H9 (cell line): ENCODE measurements at regions not wholly inside any gene's neighbourhood (a gene's known extent, or its start where the extent isn't known, plus 50 kb on each side); places are given as distances from the start of the nearest gene placed in this dataset.
"Not testable (repeated sequence)": the region's sequence is repeated elsewhere in the genome, so short reads cannot be mapped to it uniquely, and the experiment has no call there.

Experiments
- DNase-seq: peaks from one replicate; pipeline ENCODE4 v3.0.0-alpha.2; 2017
- H2AFZ ChIP-seq: one replicate; pipeline ENCODE4 v1.6.1; 2013; ENCODE audit warnings: mild to moderate bottlenecking, low read length, control low read depth, moderate library complexity
- H2AK5ac ChIP-seq: 2 replicates; pipeline ENCODE4 v1.6.1; 2013; ENCODE audit warnings: low read length, control low read depth, mixed read lengths; ENCODE audit not compliant: insufficient read length
- H2BK120ac ChIP-seq: one replicate; pipeline ENCODE4 v1.6.1; 2013; ENCODE audit warnings: low read depth, mild to moderate bottlenecking, low read length, control low read depth, inconsistent platforms; ENCODE audit not compliant: poor library complexity, severe bottlenecking
- H2BK12ac ChIP-seq: 2 replicates; pipeline ENCODE4 v1.6.1; 2013; ENCODE audit warnings: low read length, control low read depth, mixed read lengths, low read depth; ENCODE audit not compliant: insufficient read length
- H2BK15ac ChIP-seq: 2 replicates; pipeline ENCODE4 v1.6.1; 2013; ENCODE audit warnings: low read depth, low read length, control low read depth
- H2BK20ac ChIP-seq: one replicate; pipeline ENCODE4 v1.6.1; 2013; ENCODE audit warnings: low read depth, mild to moderate bottlenecking, low read length, control low read depth, inconsistent platforms; ENCODE audit not compliant: poor library complexity, severe bottlenecking
- H2BK5ac ChIP-seq: 2 replicates; pipeline ENCODE4 v1.6.1; 2013; ENCODE audit warnings: low read length, control low read depth, mixed read lengths; ENCODE audit not compliant: insufficient read length
- H3K14ac ChIP-seq: 2 replicates; pipeline ENCODE4 v1.6.1; 2013; ENCODE audit warnings: low read length, control low read depth; ENCODE audit not compliant: insufficient read depth
- H3K18ac ChIP-seq: 2 replicates; pipeline ENCODE4 v1.6.1; 2013; ENCODE audit warnings: low read depth, mild to moderate bottlenecking, mixed read lengths, low read length, control low read depth; ENCODE audit not compliant: insufficient read length
- H3K23ac ChIP-seq: 2 replicates; pipeline ENCODE4 v1.6.1; 2013; ENCODE audit warnings: low read length, control low read depth, mixed read lengths, low read depth; ENCODE audit not compliant: insufficient read length
- H3K23me2 ChIP-seq: 2 replicates; pipeline ENCODE4 v1.6.1; 2013; ENCODE audit warnings: low read depth, mild to moderate bottlenecking, mixed read lengths, low read length, control low read depth; ENCODE audit not compliant: insufficient read length, poor library complexity, severe bottlenecking
- H3K27ac ChIP-seq: 2 replicates; pipeline ENCODE4 v1.5.1; 2013; ENCODE audit warnings: low read length, control low read depth, mixed read lengths, low read depth; ENCODE audit not compliant: insufficient read length
- H3K27me3 ChIP-seq: 2 replicates; pipeline ENCODE4 v1.6.1; 2013; ENCODE audit warnings: low read length, control low read depth, inconsistent platforms; ENCODE audit not compliant: insufficient read depth
- H3K4ac ChIP-seq: 2 replicates; pipeline ENCODE4 v1.6.1; 2013; ENCODE audit warnings: low read depth, mild to moderate bottlenecking, control low read depth, inconsistent platforms, low read length, moderate library complexity
- H3K4me1 ChIP-seq: 2 replicates; pipeline ENCODE4 v1.6.1; 2013; ENCODE audit warnings: low read length, control low read depth, inconsistent platforms; ENCODE audit not compliant: insufficient read depth
- H3K4me2 ChIP-seq: 2 replicates; pipeline ENCODE4 v1.6.1; 2013; ENCODE audit warnings: low read length, control low read depth, mixed read lengths; ENCODE audit not compliant: insufficient read length, insufficient read depth
- H3K56ac ChIP-seq: 2 replicates; pipeline ENCODE4 v1.6.1; 2013; ENCODE audit warnings: low read depth, mild to moderate bottlenecking, mixed read lengths, low read length, control low read depth; ENCODE audit not compliant: insufficient read length
- H3K79me1 ChIP-seq: 2 replicates; pipeline ENCODE4 v1.6.1; 2013; ENCODE audit warnings: low read depth, mild to moderate bottlenecking, moderate library complexity, low read length, control low read depth, inconsistent platforms; ENCODE audit not compliant: insufficient read depth, poor library complexity, severe bottlenecking
- H3K79me2 ChIP-seq: 2 replicates; pipeline ENCODE4 v1.6.1; 2013; ENCODE audit warnings: low read length, control low read depth, inconsistent platforms; ENCODE audit not compliant: insufficient read depth
- H3K9ac ChIP-seq: 2 replicates; pipeline ENCODE4 v1.6.1; 2013; ENCODE audit warnings: low read length, control low read depth, mixed read lengths; ENCODE audit not compliant: insufficient read length; ENCODE audit errors: extremely low read depth
- H3K9me3 ChIP-seq: one replicate; pipeline ENCODE4 v1.6.1; 2013; ENCODE audit warnings: low read depth, low read length, inconsistent platforms; ENCODE audit not compliant: control insufficient read depth
- H3T11ph ChIP-seq: one replicate; pipeline ENCODE4 v1.6.1; 2013; ENCODE audit warnings: mild to moderate bottlenecking, low read length, control low read depth, inconsistent platforms
- H4K20me1 ChIP-seq: one replicate; pipeline ENCODE4 v1.6.1; 2013; ENCODE audit not compliant: control insufficient read depth, insufficient read length, insufficient read depth
- H4K5ac ChIP-seq: 2 replicates; pipeline ENCODE4 v1.6.1; 2013; ENCODE audit warnings: low read depth, mild to moderate bottlenecking, mixed read lengths, low read length, control low read depth; ENCODE audit not compliant: insufficient read length
- H4K8ac ChIP-seq: replicated peaks from 2 replicates; pipeline ENCODE4 v1.6.1; 2013; ENCODE audit warnings: low read length, control low read depth, mixed read lengths, low read depth; ENCODE audit not compliant: insufficient read length
- H4K91ac ChIP-seq: 2 replicates; pipeline ENCODE4 v1.6.1; 2013; ENCODE audit warnings: low read depth, mild to moderate bottlenecking, moderate library complexity, mixed read lengths, low read length, control low read depth; ENCODE audit not compliant: insufficient read length
- H3K27ac Mint-ChIP-seq, 3 experiments: 2 replicates in 2 of 3; 3 replicates in 1 of 3; pipeline ENCODE4 v1.8.0; 2020 to 2021; ENCODE audit warnings: mixed read lengths in 3 of 3, mild to moderate bottlenecking in 1 of 3, moderate library complexity in 1 of 3
- H3K27me3 Mint-ChIP-seq: 2 replicates; pipeline ENCODE4 v1.8.0; 2021; ENCODE audit warnings: low read depth, mild to moderate bottlenecking, moderate library complexity, mixed read lengths
- H3K36me3 Mint-ChIP-seq, 3 experiments: 2 replicates in 2 of 3; 3 replicates in 1 of 3; pipeline ENCODE4 v1.8.0; 2020 to 2021; ENCODE audit warnings: low read depth in 3 of 3, mixed read lengths in 3 of 3; ENCODE audit not compliant: insufficient read depth in 1 of 3
- H3K4me1 Mint-ChIP-seq, 2 experiments: 2 replicates each; pipeline ENCODE4 v1.8.0; 2020; ENCODE audit warnings: mixed read lengths in 2 of 2
- H3K4me3 Mint-ChIP-seq, 2 experiments: 2 replicates in 1 of 2; 3 replicates in 1 of 2; pipeline ENCODE4 v1.8.0; 2020 to 2021; ENCODE audit warnings: mild to moderate bottlenecking in 2 of 2, mixed read lengths in 2 of 2, moderate library complexity in 1 of 2
- H3K9me3 Mint-ChIP-seq, 2 experiments: 2 replicates in 1 of 2; 3 replicates in 1 of 2; pipeline ENCODE4 v1.8.0; 2020; ENCODE audit warnings: mild to moderate bottlenecking in 2 of 2, mixed read lengths in 2 of 2, moderate library complexity in 1 of 2
- WGBS: extraction: QIAGEN DNeasy Blood & Tissue Kit; methylation state at CpG from one replicate; pipeline ENCODE4 v1.1.7; 2013; ENCODE audit warnings: missing lambda C conversion rate, low lambda C conversion rate, mixed read lengths; ENCODE audit not compliant: insufficient read length; ENCODE audit errors: extremely low coverage; 5-methylcytosine and 5-hydroxymethylcytosine counted together
- TF ChIP-seq, protein P1 (sequence below): fragments of 200-600 bp; sonication (generic); conservative IDR thresholded peaks from 3 replicates; pipeline ENCODE4 v1.8.0; 2021; ENCODE audit warnings: antibody characterized with exemption, mild to moderate bottlenecking

- Histone ChIP-seq H3K9ac (no peak overlapping the region), H3K4ac (no peak overlapping the region), H3K23me2 (no peaks in the 10 kb centered on the region)
Observed at GRCh38 chr1:173393659-173394000, 83.5 kb upstream of the PRDX6 start.

DNA sequence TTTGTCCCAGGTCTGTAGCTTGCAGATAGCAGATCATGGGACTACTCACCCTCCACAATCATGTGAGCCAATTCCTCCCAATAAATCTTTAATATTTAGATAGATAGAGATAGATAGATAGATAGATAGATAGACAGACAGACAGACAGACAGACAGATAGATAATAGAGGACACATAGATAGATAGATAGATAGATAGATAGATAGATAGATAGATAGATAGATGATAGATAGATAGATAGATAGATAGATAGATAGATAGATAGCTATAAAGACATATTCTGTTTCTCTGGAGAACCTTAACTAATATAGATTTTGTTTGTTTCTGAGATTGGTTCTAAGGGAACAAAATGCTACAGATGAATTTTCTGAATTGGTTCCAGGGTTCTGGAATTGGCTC is 82.3 kb upstream of the PRDX6 start:
- not testable (repeated sequence) for H2AK5ac ChIP-seq, H3K9ac ChIP-seq, H4K5ac ChIP-seq, H3K4me1 ChIP-seq, H2BK20ac ChIP-seq, H2BK120ac ChIP-seq, H3K36me3 Mint-ChIP-seq, H3K27ac Mint-ChIP-seq, H3K27me3 Mint-ChIP-seq, DNase-seq, H3K79me1 ChIP-seq, H4K91ac ChIP-seq, H4K20me1 ChIP-seq, H4K8ac ChIP-seq, H3K14ac ChIP-seq, H3K27ac ChIP-seq, H3K9me3 ChIP-seq, H3K4me2 ChIP-seq, H3K27me3 ChIP-seq, H3K56ac ChIP-seq, H3T11ph ChIP-seq, H3K4ac ChIP-seq, H3K79me2 ChIP-seq, H2BK15ac ChIP-seq, H3K9me3 Mint-ChIP-seq, H3K23me2 ChIP-seq, H3K18ac ChIP-seq, H2BK5ac ChIP-seq, H3K4me3 Mint-ChIP-seq, H2AFZ ChIP-seq, H3K23ac ChIP-seq, H2BK12ac ChIP-seq, H3K4me1 Mint-ChIP-seq

More at GRCh38 chr1:173393659-173394000, 83.5 kb upstream of the PRDX6 start:
- H3K36me3 Mint-ChIP-seq, result peaks cover 0 to 2% (median 0%) of the 10 kb centered on the region in 3 experiments; a peak in 1 of 7 replicates
- TF ChIP-seq, protein P1, sequence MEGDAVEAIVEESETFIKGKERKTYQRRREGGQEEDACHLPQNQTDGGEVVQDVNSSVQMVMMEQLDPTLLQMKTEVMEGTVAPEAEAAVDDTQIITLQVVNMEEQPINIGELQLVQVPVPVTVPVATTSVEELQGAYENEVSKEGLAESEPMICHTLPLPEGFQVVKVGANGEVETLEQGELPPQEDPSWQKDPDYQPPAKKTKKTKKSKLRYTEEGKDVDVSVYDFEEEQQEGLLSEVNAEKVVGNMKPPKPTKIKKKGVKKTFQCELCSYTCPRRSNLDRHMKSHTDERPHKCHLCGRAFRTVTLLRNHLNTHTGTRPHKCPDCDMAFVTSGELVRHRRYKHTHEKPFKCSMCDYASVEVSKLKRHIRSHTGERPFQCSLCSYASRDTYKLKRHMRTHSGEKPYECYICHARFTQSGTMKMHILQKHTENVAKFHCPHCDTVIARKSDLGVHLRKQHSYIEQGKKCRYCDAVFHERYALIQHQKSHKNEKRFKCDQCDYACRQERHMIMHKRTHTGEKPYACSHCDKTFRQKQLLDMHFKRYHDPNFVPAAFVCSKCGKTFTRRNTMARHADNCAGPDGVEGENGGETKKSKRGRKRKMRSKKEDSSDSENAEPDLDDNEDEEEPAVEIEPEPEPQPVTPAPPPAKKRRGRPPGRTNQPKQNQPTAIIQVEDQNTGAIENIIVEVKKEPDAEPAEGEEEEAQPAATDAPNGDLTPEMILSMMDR, result no peak
- no peak overlapping the region for H2BK12ac ChIP-seq
- no peak overlapping the region for H2BK15ac ChIP-seq
- H3K27ac ChIP-seq, result no peak overlapping the region
- H3K4me1 ChIP-seq, result no peaks in the 10 kb centered on the region
- no peak overlapping the region for H2AFZ ChIP-seq
- H3K56ac ChIP-seq, result no peak overlapping the region
- no peaks in the 10 kb centered on the region for H3K27me3 ChIP-seq
- no peak overlapping the region for H3K23ac ChIP-seq
- no peak overlapping the region for H3K14ac ChIP-seq
- H3K9me3 Mint-ChIP-seq, result no peaks in the 10 kb centered on the region
- H4K5ac ChIP-seq, result no peak overlapping the region
- peaks cover 3 to 5% of the 10 kb centered on the region in 2 experiments; a peak in 2 of 4 replicates for H3K4me1 Mint-ChIP-seq
- H2AK5ac ChIP-seq, result no peak overlapping the region
- H2BK5ac ChIP-seq, result no peak overlapping the region
- no peak overlapping the region for H3K27ac Mint-ChIP-seq
- no peaks in the 10 kb centered on the region for H4K20me1 ChIP-seq
- H4K8ac ChIP-seq, result no peak overlapping the region
- H2BK120ac ChIP-seq, result no peak overlapping the region
- no CpG with 5 or more reads among the region's 1 CpG for WGBS
- H4K91ac ChIP-seq, result no peak overlapping the region
- H3K4me2 ChIP-seq, result no peak overlapping the region
- no peaks in the 10 kb centered on the region for H3K79me2 ChIP-seq
- H3K79me1 ChIP-seq, result no peaks in the 10 kb centered on the region
- no peak overlapping the region for H3K18ac ChIP-seq
- no peak overlapping the region for H3T11ph ChIP-seq
- no peak overlapping the region for H2BK20ac ChIP-seq
- DNase-seq, result no peak
- no peak overlapping the region for H3K4me3 Mint-ChIP-seq
- no peaks in the 10 kb centered on the region for H3K9me3 ChIP-seq
- no peaks in the 10 kb centered on the region for H3K27me3 Mint-ChIP-seq
